Hematopoietic multipotent progenitor cell treated with erythropoietin and hydrocortisone succinate and interleukin-3 and kit ligand, for 8 days (in vitro differentiated cells): ENCODE measurements at regions not wholly inside any gene's neighbourhood (a gene's known extent, or its start where the extent isn't known, plus 50 kb on each side); places are given as distances from the start of the nearest gene placed in this dataset.

Experiments
- DNase-seq: peaks from one replicate; pipeline ENCODE4 v3.0.0-alpha.2; 2015

DNA sequence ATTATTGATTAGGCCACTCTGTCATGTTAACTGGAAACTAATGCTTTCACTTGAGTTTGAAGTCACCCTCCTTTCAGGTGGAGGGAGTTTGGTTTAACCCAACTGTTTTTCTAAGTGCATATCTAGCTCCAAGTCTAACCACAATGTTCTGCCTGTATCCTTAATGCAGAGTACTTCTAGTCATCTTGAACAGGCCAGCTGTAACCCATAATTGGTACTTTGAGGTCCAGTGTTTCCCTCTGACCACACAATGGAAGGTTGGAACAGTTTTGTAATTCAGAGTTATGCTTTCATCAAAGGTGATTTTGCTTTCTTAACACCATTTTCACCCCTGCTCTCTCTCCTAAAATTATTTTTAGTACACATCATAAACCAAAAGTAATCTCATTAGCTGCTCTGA, 237.2 kb upstream of the DCN start:
- DNase-seq, result no peak

DNA sequence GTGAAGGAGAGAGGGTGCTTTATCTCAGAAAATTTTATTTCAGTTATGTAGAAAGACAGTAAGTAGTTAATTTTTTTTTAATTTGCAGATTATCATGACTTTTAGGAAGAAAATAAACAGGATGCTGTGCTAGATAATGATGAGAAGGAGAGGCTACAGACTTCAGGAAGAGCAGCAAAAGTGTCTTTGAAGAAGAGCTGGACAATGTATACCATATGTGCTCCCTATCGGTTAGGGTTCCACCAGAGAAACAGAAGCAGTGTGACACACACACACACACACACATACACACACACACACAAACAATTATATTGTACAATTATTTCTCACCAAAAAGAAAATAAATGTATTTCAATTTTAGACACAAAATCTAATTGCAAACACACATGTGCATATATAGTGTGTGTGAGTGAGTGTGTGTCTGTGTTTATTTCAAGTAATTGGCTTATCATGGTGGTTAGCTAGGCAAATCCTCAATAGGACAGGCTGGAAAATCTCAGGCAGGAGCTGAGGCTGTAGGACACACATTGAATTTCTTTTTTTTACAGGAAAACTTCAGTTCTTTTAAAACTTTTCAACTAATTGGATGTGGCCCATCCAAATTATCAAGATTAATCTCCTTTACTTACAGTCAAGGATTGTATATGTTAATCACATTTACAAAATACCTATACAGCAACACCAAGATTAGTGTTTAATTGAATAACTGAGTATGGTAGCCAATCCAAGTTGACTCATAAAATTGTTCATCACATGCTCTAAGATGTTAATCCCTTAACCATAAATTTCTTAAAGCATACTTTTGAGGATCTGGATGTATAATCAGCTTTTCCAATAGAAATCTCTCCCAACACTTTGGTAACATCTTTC, 235.8 kb upstream of the DCN start:
- DNase-seq, result no peak

DNA sequence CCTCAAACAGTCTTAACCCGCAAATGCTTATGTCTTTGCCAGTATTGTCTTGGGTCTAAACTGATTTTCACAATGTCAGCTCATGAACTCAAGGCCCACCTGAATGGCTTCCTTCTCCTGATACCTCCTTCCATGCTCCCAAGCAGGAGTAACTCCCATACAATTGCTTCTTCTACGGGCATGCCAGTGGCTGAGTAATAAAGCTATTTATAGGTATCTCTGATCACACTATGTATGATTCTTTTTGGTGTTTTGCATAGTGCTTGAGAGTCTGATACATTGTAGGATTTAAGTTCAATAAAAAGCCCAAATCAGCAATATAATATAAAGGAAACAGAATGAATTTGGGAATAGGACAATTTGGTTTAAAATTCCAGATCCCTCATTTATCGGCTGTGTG, 235.0 kb upstream of the DCN start:
- DNase-seq, result no peak

DNA sequence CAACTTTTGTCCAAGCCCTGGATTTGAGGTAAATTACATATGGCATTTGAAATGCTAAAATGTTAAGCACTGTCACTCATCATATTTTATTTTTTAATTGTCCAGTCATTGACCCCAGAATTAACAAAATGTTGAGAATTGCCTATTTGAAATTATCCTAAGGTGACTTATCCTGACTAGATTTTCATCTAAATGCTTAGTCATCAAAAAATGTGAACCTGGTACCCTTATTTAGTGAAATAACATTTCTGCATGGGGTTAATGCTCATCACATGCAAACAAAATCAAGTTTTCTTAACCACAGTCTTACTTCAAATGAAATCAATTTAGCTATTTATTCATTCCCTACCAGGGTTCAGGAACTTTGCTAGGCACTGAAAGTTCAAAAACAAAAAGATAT, 232.0 kb upstream of the DCN start:
- no peak for DNase-seq

DNA sequence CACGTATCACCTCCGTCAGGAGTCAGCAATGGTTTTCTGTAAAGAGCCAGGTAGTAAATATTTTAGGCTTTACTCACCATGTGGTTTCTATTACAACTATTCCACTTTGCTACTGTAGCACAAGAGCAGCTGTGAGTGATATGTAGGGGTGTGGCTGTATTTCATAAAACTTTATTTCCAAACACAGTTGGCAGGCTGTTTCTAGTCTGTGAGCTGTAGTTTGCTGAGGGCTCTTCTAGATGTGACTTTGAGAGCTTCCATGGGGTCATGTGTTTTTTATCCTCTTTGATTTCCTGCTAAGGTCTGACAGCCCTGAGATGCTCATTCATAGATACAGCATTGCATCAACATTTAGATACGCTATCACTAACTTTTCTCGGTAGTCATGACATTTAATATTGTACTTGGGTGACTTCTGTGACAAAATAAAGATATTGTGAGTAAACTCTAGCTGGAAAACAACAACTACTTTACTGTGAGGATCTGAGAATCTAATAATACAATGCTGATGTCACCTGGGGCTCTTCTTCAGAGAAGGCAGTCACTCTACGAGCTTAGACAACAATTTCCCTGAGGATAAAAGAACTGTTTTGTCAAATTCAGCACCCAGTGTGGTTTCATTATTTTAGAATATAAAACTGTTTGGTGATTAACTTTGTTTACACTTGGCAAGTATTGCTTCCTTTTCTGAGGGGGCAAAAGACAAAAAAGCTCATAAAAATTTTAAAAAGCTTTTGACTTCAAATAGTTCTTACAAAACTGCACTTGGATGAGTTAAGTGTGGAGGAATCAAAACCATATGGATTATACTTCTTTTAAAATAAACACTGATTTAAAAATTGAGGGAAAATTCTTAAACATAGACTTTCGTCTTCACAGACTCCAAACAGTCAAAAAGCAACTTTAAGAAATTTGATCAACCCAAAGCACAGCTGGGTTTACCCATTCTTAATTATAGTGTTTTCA, 231.2 kb upstream of the DCN start:
- no peak for DNase-seq

DNA sequence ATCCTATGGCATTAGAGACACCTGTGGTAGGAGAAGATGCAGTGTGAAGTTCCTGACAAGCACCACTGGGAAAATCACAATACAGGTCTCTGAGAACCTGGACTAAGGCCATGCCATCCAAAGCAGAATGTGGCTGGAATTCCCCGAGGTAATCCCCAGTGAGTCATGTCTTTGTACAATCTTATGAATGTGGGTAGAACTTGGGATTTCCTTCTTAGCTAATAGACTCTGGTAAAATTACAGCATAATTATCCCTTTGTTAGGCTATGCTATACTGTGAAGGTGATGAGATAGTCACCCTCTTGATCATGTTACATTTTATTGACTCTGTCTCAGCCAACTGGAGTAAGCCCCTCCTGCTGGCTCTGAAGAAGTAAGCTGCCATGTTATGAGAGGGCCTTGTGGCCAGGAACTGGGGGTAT, 224.3 kb upstream of the DCN start:
- DNase-seq, result no peak

DNA sequence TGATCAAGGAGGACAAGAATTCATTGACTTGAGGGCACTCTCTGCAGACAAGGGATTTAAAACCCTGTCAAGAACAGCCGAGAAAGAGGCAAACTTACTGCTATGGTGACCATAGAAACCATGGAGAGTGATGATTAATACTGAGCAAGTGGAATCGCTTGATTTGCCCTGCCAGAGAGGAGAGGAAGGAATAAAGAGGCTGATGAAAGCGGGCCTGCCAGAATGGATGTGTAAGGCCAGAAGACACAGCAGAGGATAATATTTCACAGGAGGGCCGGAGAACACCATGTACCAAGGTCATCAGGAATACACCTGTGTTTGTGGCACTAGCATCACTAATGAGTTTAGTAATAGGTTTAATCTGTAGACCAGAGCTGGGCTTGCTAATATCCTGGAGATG, 221.8 kb upstream of the DCN start:
- no peak for DNase-seq

DNA sequence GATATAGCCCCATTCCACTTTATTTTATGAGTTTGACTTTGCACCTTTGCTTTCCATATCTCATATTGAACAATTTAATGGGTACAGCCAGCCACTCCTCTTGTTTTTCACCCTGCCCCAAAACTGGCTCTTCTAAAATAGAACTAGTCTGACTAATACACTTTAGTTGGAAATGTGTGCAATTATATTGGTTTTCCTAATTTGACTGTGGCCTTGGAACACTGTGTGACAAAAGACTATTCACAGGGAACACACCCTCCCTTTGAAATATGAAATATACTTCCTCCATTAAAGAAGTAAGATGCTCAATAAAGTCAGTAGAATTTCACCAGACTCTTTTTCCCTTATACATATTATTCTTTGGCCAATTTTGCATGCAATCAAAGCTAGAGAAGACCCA, 218.6 kb upstream of the DCN start:
- DNase-seq, result no peak

DNA sequence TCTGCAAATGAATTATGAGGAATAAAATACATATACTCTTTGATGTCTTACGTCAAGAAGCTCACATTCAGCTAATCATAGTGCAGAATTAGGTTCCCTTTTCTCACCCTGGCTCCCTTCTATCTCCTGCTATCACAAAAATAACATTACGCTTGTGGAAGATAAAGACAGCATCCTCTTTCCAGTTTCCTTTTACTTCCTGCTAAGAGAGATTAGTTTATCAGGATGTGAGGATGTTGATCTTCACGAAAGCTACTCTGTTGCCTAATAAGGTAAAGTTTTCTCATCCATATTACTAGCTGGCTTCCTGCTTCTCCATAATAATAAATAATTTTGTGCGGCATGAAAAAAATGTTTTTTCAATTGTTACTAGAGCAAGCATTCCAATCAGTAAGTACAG, 217.7 kb upstream of the DCN start:
- DNase-seq, result no peak

DNA sequence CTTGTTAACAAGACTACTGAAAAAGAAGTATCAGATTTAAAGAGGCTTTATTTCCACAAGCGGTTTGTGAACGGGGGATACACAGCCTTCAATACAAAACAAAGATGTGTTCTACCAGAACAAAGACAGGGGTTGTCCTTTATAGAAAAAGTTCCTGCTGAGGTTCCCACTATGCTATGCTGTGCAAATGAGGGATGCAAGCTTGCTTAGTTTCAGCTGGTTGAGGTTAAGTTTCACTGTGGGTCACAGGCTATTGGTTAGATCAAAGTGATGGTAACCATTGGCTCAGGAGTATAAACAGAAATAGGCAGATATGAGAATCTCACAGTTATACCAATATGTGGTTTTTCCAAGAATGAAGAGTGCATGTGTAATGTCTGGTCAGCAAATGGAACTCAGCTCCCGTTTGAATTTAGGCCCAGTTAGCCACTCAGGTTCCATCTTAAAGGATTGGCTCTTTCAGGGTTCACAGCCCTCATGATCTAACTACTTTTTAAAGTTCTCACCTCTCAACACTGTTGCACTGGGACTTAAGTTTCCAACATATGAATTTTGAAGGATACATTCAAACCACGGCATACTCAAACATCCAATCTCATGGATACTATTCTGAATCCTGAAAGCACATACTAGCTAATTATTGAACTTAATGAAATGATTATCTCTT, 215.4 kb upstream of the DCN start:
- no peak for DNase-seq

DNA sequence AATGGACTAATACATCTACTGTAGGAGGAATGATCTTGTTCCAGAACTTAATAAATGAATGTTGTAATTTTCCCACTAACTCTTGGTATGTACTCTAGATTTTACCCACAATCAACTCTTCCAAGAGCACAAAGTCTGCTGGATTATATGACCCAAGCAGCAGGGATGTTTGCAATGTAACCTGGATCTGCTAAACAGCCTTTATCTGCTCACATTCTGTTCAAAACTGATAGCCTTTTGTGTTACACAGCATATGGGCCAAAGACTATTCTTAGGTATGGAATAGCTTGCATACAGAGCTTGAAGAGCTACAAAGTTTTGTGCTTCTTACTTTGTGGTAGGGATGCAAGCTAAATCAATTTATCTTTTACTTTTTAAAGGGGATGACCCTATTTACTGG, 213.7 kb upstream of the DCN start:
- DNase-seq, result no peak

DNA sequence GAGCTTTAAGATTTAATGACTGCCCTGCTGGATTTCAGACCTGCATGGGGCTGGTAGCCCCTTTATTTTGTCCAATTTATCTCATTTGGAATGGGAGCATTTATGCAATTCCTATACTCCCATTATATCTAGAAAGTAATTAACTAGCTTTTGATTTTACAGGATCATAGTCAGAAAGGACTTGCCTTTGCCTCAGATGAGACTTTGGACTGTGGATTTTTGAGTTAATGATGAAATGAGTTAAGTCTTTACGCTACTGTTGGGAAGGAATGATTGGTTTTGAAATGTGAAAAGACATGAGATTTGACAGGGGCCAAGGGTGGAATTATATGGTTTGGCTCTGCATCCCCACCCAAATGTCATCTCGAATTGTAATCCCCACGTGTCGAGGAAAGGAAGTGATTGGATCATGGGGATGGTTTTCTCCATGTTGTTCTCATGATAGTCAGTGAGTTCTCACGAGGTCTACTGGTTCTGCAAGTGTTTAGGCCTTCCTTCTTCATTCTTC, 213.1 kb upstream of the DCN start:
- DNase-seq, result no peak

DNA sequence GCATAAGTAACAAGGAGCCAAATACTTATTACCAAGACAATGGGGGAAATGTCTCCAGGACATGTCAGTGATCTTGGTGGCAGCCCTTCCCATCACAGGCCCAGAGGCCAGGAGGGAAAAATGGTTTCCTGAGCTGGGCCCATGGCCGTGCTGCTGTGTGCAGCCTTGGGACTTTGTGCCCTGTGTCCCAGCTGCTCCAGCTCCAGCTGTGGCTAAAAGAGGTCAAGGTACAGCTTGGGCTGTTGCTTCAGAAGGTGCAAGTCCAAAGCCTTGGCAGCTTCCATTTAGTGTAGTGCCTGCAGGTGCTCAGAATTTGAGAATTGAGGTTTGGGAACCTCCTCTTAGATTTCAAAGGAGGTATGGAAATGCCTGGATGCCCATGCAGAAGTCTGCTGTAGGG, 212.3 kb upstream of the DCN start:
- no peak for DNase-seq

DNA sequence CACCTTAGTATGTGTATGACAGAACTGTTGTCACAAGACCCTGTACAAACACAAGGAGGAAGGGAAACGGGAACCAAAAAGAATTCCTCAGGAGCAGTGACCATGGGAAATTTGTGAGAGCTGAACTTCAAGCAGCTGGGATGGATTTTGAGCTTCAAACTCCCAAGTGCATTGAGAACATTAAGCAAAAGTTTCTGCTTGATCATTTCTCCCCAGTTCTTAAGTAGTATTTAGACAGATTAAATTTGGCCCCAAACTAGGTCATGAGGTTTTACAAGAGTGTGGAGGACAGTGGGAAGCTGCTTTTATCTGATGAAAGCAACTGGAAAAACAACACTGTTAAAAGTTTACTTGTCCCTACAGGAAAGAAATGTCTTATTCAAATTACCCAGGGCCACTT, 206.0 kb upstream of the DCN start:
- no peak for DNase-seq

DNA sequence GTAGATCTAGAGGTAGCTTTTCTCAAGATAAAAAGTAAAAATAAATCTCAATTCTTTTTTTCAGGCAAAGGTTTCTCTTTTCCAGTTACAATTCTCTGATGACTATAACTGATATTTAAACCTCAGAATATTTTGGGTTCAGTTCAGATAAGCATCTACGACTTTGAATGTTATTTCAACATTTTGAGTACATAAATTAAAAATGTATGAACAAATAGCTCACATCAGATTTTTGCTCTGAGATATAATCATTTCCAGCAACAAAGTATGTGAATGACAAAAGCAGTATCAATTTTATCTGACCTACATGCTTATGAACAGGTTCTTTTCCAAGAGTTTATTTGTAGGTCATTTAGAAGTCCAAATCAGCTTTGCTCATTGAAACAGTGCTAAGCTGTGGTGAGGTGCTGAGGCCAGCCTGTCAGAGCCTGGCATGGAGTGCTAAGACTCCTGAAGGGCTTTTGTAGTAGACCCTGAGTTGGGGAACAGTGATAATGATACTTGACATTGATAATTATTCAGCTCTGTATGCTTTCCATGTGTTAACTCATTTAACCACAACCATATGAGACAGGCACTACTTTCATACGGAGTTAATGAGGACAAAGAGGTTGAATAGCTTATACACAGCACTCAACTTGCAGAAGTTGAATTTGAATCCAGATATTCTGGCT, 205.0 kb upstream of the DCN start:
- no peak for DNase-seq

DNA sequence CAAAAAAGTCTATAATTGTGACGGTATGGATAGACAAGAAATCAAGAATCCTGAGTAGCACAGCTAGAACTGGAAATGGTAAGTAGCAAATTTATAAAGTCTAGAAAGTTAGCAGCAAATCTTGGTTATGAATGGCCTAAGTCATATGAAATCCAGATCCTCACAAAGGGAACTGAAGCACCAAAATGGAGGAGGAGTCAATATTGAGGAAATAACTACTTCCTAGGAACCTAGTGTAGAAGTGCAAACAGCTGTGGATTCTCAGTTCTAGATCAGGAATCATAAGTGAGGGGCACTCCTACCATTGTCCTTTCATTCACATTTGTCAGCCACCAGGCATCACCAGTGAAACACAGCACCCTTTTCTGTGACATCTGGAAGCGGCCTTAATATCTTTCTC, 202.2 kb upstream of the DCN start:
- no peak for DNase-seq

DNA sequence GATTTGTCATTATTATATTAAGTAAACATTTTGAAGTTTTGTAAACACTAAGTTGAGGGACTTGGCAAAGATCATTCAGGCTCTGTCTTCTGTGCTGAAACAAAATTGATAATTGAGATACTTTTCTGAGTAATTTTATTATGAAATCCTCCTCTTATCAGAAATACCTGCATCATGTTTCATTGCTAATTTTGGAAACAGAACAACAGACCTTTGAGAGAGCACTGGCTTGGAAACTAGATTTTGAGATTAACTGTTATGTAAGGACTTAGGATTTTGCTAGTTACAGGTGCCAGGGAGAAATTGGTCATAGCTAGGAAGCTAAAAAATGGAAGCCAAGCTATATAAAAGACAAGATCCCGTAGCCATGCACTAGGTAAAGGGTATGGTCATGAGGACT, 201.7 kb upstream of the DCN start:
- no peak for DNase-seq

DNA sequence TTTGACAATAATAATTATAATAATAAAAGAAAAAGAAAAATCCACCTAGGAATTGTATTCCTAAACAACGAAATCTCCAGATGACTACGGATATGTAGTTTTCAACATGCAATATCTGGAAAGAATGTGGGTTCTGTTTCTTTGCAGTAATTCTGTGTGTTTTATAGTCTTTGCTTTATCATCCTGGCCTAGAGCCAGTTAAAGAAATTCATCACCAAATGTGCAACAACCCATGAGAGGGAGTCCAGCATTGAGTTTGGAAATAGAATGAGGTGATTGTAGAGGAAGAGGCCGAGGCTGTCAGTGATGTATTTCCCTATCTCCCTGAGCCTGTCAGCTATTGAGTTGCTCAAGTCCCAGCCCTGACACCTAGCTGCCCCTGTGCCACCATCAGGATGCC, 200.5 kb upstream of the DCN start:
- no peak for DNase-seq

DNA sequence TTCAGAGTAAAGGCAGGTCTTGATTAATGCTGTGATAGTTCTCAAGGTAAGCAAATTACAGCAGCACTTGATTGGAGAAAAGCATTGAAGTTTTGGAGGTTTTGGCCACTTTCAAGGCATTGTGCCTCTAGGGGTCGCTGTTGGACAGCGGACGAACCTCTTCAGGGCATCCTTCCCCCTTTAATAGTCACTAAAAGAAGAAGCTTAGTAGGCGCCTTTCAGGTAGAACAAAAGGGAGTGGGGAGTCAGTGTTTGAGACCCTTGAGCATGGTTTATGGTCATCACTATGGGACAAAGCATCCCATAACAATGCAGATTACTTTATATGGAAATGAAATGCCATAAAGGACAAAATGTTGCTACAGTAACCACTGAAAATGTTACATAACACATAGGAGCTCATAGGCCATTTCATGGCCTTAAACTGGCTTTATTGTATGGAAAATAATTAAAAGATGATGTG, 199.5 kb upstream of the DCN start:
- peak; percentile 74 for DNase-seq

DNA sequence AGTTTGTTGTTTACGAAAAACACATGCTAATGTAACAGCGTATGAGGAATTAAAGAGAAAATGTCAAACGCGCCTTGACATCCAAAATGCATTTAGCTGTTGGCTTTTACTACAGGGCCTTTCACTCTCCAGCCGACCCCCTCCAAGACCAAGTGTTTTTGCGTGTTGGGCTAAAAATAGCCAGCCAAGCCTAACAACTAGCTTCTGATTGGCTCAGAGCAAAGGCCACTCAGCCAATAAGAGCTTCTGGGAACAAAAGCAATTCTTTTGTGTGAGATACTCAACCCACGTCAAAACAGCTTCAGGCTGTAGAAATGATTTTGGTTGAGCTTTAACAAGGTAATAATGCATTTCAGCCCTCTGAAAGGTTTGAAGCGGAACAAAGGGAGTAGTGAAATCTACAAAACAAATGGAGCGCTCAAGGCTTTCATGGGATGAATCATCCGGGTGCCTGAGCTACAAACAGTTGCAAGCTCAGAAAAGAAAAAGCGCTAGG, 198.7 kb upstream of the DCN start:
- DNase-seq, result peak; percentile 11

DNA sequence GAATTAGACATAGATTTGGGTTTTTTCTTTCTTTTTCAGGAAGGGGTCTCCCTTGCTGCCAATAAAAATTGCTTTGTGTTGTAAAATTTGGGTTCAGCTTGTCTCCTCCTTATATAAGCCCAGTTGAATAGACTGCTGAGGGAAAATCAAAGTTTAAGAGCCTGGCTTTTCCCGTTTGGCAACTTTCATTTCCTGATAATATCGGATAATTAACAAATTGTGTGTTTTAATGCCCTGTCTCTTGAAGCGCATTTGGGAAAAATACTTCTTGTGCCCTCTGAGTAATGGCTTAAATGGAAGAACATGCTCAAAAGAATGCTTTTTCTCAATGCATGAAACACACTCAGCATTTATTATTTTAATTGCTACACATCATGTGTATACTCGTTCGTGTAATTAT, 198.0 kb upstream of the DCN start:
- no peak for DNase-seq

DNA sequence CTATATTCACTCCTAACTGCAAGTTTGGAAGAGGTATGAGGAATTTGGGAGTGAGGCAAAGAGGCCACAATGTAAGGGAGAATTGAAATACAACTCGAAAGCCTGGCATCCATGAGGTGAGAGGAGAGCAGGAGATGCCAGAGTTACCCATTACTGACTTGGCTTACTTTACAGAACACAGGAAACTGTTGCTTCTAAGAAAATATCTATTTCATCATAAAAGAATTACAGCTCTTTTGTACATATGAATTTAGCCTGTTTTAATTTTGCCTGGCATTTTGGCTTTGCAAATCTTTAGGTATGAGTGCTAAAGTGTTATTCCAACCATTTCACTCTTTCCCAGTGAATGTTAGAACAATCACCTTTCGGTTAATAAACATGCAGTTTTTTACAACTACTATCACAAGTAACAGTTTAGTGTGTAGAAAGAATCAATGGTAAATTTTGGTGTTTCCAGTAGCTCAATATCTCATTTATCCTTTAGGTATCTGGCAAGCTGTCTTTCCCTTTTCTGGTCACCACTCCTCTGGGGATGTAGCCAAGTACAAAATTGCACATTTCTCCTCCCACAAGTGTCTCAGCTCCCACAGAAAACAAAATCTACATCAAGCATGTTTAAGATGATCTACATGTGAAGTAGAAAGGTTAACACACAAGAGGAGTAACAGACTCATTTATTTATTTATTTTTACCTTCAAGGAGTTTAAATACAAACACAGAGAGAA, 196.6 kb upstream of the DCN start:
- DNase-seq, result no peak
